PFSK-1 (cell line): ENCODE measurements at regions not wholly inside any gene's neighbourhood (a gene's known extent, or its start where the extent isn't known, plus 50 kb on each side); places are given as distances from the start of the nearest gene placed in this dataset.

ENCODE experiments used
- FOXP2 ChIP-seq: optimal IDR thresholded peaks from 2 replicates; pipeline ENCODE3; 2011; ENCODE audit warnings: borderline replicate concordance, control low read depth, inconsistent platforms; ENCODE audit not compliant: insufficient read depth; ENCODE audit errors: extremely low read length, extremely low read depth
- POLR2AphosphoS5 ChIP-seq: IDR thresholded peaks from 2 replicates; pipeline ENCODE4 v1.6.1; 2012; ENCODE audit warnings: low read depth, mild to moderate bottlenecking, control low read depth, low read length, moderate library complexity
- SIN3A ChIP-seq: IDR thresholded peaks from 2 replicates; pipeline ENCODE4 v1.6.1; 2012; ENCODE audit warnings: mild to moderate bottlenecking, low read length, moderate library complexity, borderline replicate concordance; ENCODE audit not compliant: insufficient read depth
- TAF1 ChIP-seq: IDR thresholded peaks from 2 replicates; pipeline ENCODE4 v1.6.1; 2012; ENCODE audit warnings: low read length, control low read depth, borderline replicate concordance; ENCODE audit not compliant: insufficient read depth
- TF ChIP-seq, protein P1 (sequence below), 2 experiments: IDR thresholded peaks; 2 replicates each; pipeline versions ENCODE4 v1.6.1 to v1.8.0; 2011 to 2012; ENCODE audit warnings: low read depth in 2 of 2, low read length in 2 of 2, control low read depth in 1 of 2, inconsistent platforms in 1 of 2, mild to moderate bottlenecking in 1 of 2, moderate library complexity in 1 of 2; ENCODE audit not compliant: insufficient read depth in 1 of 2

GRCh38 chr9:31418419-31418818, 966.0 kb upstream of the ACO1 start:
- TF ChIP-seq, protein P1, sequence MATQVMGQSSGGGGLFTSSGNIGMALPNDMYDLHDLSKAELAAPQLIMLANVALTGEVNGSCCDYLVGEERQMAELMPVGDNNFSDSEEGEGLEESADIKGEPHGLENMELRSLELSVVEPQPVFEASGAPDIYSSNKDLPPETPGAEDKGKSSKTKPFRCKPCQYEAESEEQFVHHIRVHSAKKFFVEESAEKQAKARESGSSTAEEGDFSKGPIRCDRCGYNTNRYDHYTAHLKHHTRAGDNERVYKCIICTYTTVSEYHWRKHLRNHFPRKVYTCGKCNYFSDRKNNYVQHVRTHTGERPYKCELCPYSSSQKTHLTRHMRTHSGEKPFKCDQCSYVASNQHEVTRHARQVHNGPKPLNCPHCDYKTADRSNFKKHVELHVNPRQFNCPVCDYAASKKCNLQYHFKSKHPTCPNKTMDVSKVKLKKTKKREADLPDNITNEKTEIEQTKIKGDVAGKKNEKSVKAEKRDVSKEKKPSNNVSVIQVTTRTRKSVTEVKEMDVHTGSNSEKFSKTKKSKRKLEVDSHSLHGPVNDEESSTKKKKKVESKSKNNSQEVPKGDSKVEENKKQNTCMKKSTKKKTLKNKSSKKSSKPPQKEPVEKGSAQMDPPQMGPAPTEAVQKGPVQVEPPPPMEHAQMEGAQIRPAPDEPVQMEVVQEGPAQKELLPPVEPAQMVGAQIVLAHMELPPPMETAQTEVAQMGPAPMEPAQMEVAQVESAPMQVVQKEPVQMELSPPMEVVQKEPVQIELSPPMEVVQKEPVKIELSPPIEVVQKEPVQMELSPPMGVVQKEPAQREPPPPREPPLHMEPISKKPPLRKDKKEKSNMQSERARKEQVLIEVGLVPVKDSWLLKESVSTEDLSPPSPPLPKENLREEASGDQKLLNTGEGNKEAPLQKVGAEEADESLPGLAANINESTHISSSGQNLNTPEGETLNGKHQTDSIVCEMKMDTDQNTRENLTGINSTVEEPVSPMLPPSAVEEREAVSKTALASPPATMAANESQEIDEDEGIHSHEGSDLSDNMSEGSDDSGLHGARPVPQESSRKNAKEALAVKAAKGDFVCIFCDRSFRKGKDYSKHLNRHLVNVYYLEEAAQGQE (IDR thresholded peaks at IDR 0.05; ENCODE audit: insufficient read depth in 1 of 2, low read depth in 2 of 2, low read length in 2 of 2): no peak
- TF ChIP-seq FOXP2 (no peak), TAF1 (no peak), POLR2AphosphoS5 (no peak), SIN3A (no peak)

GRCh38 chr9:31445357-31445756, 939.1 kb upstream of the ACO1 start:
- no peak for TF ChIP-seq FOXP2

DNA sequence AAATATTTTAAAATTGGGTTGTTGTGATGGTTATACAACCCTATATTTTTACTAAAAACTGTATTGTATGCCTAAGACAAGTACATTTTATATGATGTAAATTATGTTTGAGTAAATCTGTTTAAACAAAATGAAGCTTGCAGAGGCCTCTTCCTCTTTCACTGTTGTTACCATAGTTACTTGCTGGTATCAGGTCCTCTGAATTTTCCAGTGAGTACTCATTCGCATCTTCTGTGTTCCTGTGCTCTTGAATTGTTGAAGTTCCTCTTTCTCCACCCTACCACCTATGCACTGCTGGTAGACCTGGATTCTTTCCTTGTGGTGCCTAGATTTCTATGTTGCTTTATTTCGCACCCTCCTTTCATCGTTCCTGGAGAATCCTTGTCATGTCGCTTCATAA, 938.5 kb upstream of the ACO1 start:
- TF ChIP-seq, protein P1 (IDR thresholded peaks at IDR 0.05; ENCODE audit: insufficient read depth in 1 of 2, low read depth in 2 of 2, low read length in 2 of 2): no peak
- TF ChIP-seq POLR2AphosphoS5 (no peak), TAF1 (no peak), FOXP2 (no peak), SIN3A (no peak)

DNA sequence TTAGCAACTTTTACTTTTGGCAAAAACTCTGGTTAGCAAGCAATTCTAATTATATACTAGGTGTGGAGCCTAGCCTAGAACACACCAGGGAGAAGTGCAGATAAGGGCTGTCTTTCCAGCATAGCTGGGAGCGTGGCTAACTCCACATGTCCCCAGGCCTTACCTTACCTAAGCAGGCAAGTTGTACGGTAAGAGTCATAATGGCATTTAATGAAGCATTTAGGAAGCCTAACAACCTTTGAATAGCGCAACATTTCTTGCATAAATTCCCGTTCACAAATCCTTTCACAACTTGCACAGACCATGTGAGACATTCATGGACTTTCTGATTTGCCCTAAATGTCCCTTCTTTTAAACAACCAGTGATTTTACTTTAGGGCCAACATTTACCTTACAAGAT, 917.4 kb upstream of the ACO1 start:
- TF ChIP-seq POLR2AphosphoS5 (no peak), TAF1 (no peak), SIN3A (no peak), FOXP2 (no peak)
- TF ChIP-seq, protein P1 (IDR thresholded peaks at IDR 0.05; ENCODE audit: insufficient read depth in 1 of 2, low read depth in 2 of 2, low read length in 2 of 2): no peak

- TF ChIP-seq TAF1: no peak
- TF ChIP-seq, protein P1 (IDR thresholded peaks at IDR 0.05; ENCODE audit: insufficient read depth in 1 of 2, low read depth in 2 of 2, low read length in 2 of 2): no peak
- no peak for TF ChIP-seq POLR2AphosphoS5
- no peak for TF ChIP-seq FOXP2
- no peak for TF ChIP-seq SIN3A
Measured at GRCh38 chr9:31470051-31470450, 914.4 kb upstream of the ACO1 start.
